GM23248 (cell line): ENCODE measurements at regions not wholly inside any gene's neighbourhood (a gene's known extent, or its start where the extent isn't known, plus 50 kb on each side); places are given as distances from the start of the nearest gene placed in this dataset.

ENCODE experiments used
- DNase-seq: peaks from one replicate; pipeline ENCODE4 v3.0.0-alpha.2; 2015
- H2AFZ ChIP-seq: fragments of 200-600 bp; sonication (generic); 2 replicates; pipeline ENCODE4 v1.6.1; 2016; ENCODE audit warnings: antibody characterized with exemption
- H3F3A ChIP-seq: fragments of 200-600 bp; sonication (generic); 2 replicates; pipeline ENCODE4 v1.6.1; 2016; ENCODE audit warnings: mild to moderate bottlenecking, antibody characterized with exemption, mixed run types; ENCODE audit not compliant: insufficient read depth
- H3K27ac ChIP-seq: fragments of 200-600 bp; sonication (generic); 2 replicates; pipeline ENCODE4 v1.5.1; 2016; ENCODE audit warnings: mild to moderate bottlenecking
- H3K27me3 ChIP-seq: fragments of 200-600 bp; sonication (generic); replicated peaks from 2 replicates; pipeline ENCODE4 v1.6.1; 2016; ENCODE audit warnings: mild to moderate bottlenecking; ENCODE audit not compliant: insufficient read depth
- H3K36me3 ChIP-seq: fragments of 200-600 bp; sonication (generic); 2 replicates; pipeline ENCODE4 v1.6.1; 2016; ENCODE audit warnings: low read depth, mild to moderate bottlenecking
- H3K4me1 ChIP-seq: fragments of 200-600 bp; sonication (generic); 2 replicates; pipeline ENCODE4 v1.6.1; 2016; ENCODE audit warnings: mild to moderate bottlenecking; ENCODE audit not compliant: insufficient read depth
- H3K4me2 ChIP-seq: fragments of 200-600 bp; sonication (generic); one replicate; pipeline ENCODE4 v1.6.1; 2016; ENCODE audit warnings: mild to moderate bottlenecking; ENCODE audit not compliant: unreplicated experiment
- H3K4me3 ChIP-seq: fragments of 200-600 bp; sonication (generic); 2 replicates; pipeline ENCODE4 v1.5.1; 2016; ENCODE audit warnings: mild to moderate bottlenecking
- H3K79me2 ChIP-seq: fragments of 200-600 bp; sonication (generic); 2 replicates; pipeline ENCODE4 v1.6.1; 2016; ENCODE audit warnings: mild to moderate bottlenecking; ENCODE audit not compliant: insufficient read depth
- H3K9ac ChIP-seq: fragments of 200-600 bp; sonication (generic); 2 replicates; pipeline ENCODE4 v1.6.1; 2016; ENCODE audit warnings: mild to moderate bottlenecking
- H3K9me2 ChIP-seq: fragments of 200-600 bp; sonication (generic); 2 replicates; pipeline ENCODE4 v1.6.1; 2016; ENCODE audit warnings: mixed run types, mild to moderate bottlenecking, moderate library complexity; ENCODE audit not compliant: insufficient read depth
- H3K9me3 ChIP-seq: fragments of 200-600 bp; sonication (generic); one replicate; pipeline ENCODE4 v1.6.1; 2017; ENCODE audit warnings: low read depth
- H4K20me1 ChIP-seq: fragments of 200-600 bp; sonication (generic); 2 replicates; pipeline ENCODE4 v1.6.0; 2016; ENCODE audit not compliant: insufficient read depth
- EZH2 ChIP-seq: fragments of 200-600 bp; sonication (generic); IDR thresholded peaks from 2 replicates; pipeline ENCODE4 v1.6.1; 2018; ENCODE audit warnings: antibody characterized with exemption, mild to moderate bottlenecking; ENCODE audit not compliant: insufficient read depth, poor library complexity, severe bottlenecking
- EZH2phosphoT487 ChIP-seq: fragments of 200-600 bp; sonication (generic); IDR thresholded peaks from 2 replicates; pipeline ENCODE4 v1.6.1; 2018; ENCODE audit warnings: antibody characterized with exemption, moderate library complexity, mild to moderate bottlenecking, low read depth; ENCODE audit not compliant: insufficient read depth
- WGBS, 2 experiments: methylation state at CpG; one replicate each; pipeline ENCODE4 v1.1.6; 2015 to 2017; ENCODE audit warnings: low lambda C conversion rate in 2 of 2, low coverage in 1 of 2; ENCODE audit errors: missing lambda C conversion rate in 2 of 2; 5-methylcytosine and 5-hydroxymethylcytosine counted together
- in situ Hi-C: fragments of 300-500 bp; cut with MboI; formaldehyde crosslinking; loops from 2 replicates; pipeline ENCODE4 v1.15.0; 2020

DNA sequence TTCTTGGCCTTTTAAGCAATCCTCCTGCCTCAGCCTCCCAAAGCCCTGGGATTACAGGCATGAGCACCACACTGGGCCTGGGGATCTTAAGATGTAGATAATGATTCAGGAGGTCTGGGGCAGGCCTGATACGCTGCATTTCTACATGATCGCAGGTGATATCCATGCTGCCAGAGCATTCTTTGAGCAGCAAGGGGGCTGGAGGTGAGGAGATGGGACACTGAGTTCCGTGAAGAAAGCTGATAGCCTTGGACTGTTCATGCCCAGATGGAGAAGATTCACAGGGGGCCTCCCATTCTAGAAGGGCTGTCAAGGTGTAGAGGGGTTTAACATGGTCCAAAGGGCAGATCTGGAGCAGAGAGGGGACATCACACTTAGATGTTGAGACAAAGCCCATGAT lies 480.3 kb downstream of the RPS24 start:
- H3K27ac ChIP-seq, result no peak overlapping the region
- H2AFZ ChIP-seq, result no peak overlapping the region
- H3K9me3 ChIP-seq, result no peaks in the 10 kb centered on the region
- no peak overlapping the region for H3K4me2 ChIP-seq
- no peaks in the 10 kb centered on the region for H3F3A ChIP-seq
- no peaks in the 10 kb centered on the region for H3K36me3 ChIP-seq
- no peaks in the 10 kb centered on the region for H3K79me2 ChIP-seq
- H4K20me1 ChIP-seq, result no peaks in the 10 kb centered on the region
- no peaks in the 10 kb centered on the region for H3K9me2 ChIP-seq
- H3K9ac ChIP-seq, result no peak overlapping the region
- WGBS, 2 experiments, result 98% methylated on average over 3 of the region's 3 CpGs
- in situ Hi-C loops, result no loop called here
- peaks cover 14% of the 10 kb centered on the region for H3K4me1 ChIP-seq
- no peak for DNase-seq
- no peak for TF ChIP-seq EZH2
- no peaks in the 10 kb centered on the region for H3K27me3 ChIP-seq
- no peak overlapping the region for H3K4me3 ChIP-seq

DNA sequence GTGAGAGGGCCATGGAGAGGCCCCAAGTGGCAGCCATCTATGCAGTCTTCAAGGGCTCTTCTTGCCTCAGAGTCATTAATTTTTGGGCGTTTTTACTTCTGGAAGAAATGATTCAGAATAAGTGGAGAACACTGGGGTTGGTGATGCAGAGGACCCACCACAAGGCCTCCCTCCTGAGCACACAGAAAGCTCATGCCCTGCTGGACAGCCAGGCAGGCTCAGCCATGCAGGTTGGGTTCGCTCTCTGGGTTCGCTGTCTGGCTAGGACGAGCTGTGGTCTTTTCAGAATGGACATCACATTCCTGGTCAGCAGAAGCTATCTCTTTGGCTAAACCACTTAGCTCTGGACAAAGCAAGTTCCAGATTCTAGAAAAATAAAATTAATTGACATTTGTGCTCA lies 480.8 kb downstream of the RPS24 start:
- H4K20me1 ChIP-seq, result no peaks in the 10 kb centered on the region
- no peaks in the 10 kb centered on the region for H3K79me2 ChIP-seq
- H3F3A ChIP-seq, result no peaks in the 10 kb centered on the region
- H3K9ac ChIP-seq, result no peak overlapping the region
- H3K4me2 ChIP-seq, result no peak overlapping the region
- no peak overlapping the region for H3K27ac ChIP-seq
- H2AFZ ChIP-seq, result no peak overlapping the region; the same call in 1 of the 2 replicates
- H3K9me3 ChIP-seq, result no peaks in the 10 kb centered on the region
- H3K27me3 ChIP-seq, result no peaks in the 10 kb centered on the region
- peak; percentile 18 for DNase-seq
- WGBS, 2 experiments, result 77 to 83% methylated on average over 4 of the region's 4 CpGs
- H3K4me3 ChIP-seq, result no peak overlapping the region
- H3K4me1 ChIP-seq, result peaks cover 14% of the 10 kb centered on the region
- H3K9me2 ChIP-seq, result no peaks in the 10 kb centered on the region
- in situ Hi-C loops, result no loop called here
- TF ChIP-seq EZH2phosphoT487 (no peak), EZH2 (no peak)
- no peaks in the 10 kb centered on the region for H3K36me3 ChIP-seq

DNA sequence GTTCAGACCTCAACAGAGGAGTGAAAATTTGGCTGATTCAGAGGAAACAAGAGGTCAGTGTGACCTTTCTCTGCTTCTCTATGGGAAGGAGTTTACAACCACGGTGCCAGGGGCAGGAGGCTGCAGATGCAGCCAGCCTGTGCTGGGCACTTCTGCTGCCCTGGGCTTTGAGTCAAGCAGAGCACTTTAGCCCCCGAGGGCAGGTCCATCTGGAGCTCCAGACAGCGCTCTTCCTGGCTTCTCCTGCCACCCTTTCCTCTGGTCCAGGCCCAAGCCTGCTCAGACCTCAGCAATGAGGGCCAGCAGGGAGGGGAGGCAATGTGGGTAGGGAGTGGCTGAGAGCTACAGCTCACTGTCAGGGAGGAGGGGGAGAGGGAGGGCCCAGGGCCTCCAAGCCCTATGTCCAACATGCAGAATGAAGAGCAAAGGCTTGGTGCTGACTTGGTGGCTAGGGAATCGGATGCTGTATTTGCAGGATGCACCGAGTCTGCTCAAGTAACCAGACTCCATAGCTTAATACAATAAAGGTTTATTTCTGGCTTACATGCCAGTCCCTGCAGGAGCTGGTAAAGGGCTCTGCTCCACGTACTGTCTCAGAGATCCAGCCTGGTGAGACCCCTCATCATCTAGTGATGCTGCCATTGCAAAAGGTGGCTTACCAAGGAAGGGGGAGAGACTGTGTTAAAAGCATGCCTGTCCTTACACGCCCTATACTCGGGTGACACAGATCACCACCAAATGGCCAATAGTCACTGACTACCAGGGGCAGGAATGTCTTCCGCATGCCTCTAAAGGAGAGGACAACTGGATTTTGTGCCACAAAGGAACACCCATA lies 481.6 kb downstream of the RPS24 start:
- no peaks in the 10 kb centered on the region for H3K27me3 ChIP-seq
- in situ Hi-C loops, result no loop called here
- no peaks in the 10 kb centered on the region for H3K36me3 ChIP-seq
- no peak overlapping the region for H3K27ac ChIP-seq
- no peak overlapping the region for H3K4me3 ChIP-seq
- DNase-seq, result peak; percentile 52
- H2AFZ ChIP-seq, result peak overlapping the region; percentile 6; the same call in 1 of the 2 replicates
- no peaks in the 10 kb centered on the region for H3K9me3 ChIP-seq
- no peaks in the 10 kb centered on the region for H3K79me2 ChIP-seq
- WGBS, 2 experiments, result 54 to 58% methylated on average over 9 of the region's 9 CpGs
- no peaks in the 10 kb centered on the region for H4K20me1 ChIP-seq
- H3F3A ChIP-seq, result no peaks in the 10 kb centered on the region
- H3K4me2 ChIP-seq, result no peak overlapping the region
- no peak overlapping the region for H3K9ac ChIP-seq
- no peak for TF ChIP-seq EZH2phosphoT487
- no peak for TF ChIP-seq EZH2
- no peaks in the 10 kb centered on the region for H3K9me2 ChIP-seq
- H3K4me1 ChIP-seq, result peaks cover 14% of the 10 kb centered on the region

DNA sequence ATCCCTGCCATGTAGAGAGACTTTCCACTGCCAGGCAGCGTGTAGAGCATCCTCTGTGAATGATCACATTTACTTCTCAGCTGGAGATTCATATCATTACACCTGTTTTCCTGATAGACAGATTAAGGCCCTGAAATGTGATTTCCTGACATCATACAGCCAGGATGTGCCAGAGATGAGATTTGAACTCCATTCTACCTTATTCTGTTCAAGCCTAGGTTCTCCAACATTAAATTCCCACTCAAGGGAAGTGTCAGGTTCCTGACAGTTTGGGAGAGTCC lies 482.1 kb downstream of the RPS24 start:
- Histone ChIP-seq H3K27ac (no peak overlapping the region), H4K20me1 (no peaks in the 10 kb centered on the region), H3K9ac (no peak overlapping the region), H3K4me2 (no peak overlapping the region), H3F3A (no peaks in the 10 kb centered on the region), H3K27me3 (no peaks in the 10 kb centered on the region), H3K4me1 (peaks cover 14% of the 10 kb centered on the region), H3K9me2 (no peaks in the 10 kb centered on the region), H2AFZ (no peak overlapping the region), H3K4me3 (no peak overlapping the region), H3K79me2 (no peaks in the 10 kb centered on the region), H3K36me3 (no peaks in the 10 kb centered on the region), H3K9me3 (no peaks in the 10 kb centered on the region)
- no peak for DNase-seq
- TF ChIP-seq EZH2, result no peak
- 93 to 100% methylated on average over 1 of the region's 1 CpG for WGBS, 2 experiments
- in situ Hi-C loops, result no loop called here

DNA sequence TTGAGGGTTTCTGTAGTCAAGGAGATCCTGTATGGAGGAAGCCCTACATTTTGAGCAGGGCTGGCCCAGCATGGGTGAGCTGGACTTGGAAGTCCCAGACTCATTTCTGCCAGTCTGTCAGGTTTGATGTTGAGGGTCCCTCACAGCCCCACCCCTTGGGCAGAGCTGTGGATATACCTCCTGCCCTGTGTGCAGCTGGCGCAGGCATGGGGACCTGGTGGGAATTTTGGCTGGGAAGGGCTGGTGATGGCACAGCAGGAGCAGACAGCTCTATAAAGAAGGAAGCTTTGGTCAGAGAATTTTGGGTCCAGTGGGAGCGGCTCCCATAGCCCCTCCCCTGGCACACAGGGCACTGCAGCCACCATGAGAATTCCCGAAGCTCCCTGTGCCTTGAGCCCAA lies 482.6 kb downstream of the RPS24 start:
- Histone ChIP-seq H3K9me3 (no peaks in the 10 kb centered on the region), H3F3A (no peaks in the 10 kb centered on the region), H3K27me3 (no peaks in the 10 kb centered on the region), H3K4me1 (peaks cover 18% of the 10 kb centered on the region), H4K20me1 (no peaks in the 10 kb centered on the region), H3K9ac (no peak overlapping the region), H3K36me3 (no peaks in the 10 kb centered on the region), H2AFZ (no peak overlapping the region), H3K27ac (no peak overlapping the region), H3K4me3 (no peak overlapping the region), H3K9me2 (no peaks in the 10 kb centered on the region), H3K4me2 (no peak overlapping the region), H3K79me2 (no peaks in the 10 kb centered on the region)
- DNase-seq, result no peak
- in situ Hi-C loops, result no loop called here
- 92 to 100% methylated on average over 3 of the region's 3 CpGs for WGBS, 2 experiments
- TF ChIP-seq EZH2phosphoT487, result no peak
- no peak for TF ChIP-seq EZH2
